HUES6 (cell line): ENCODE measurements at regions not wholly inside any gene's neighbourhood (a gene's known extent, or its start where the extent isn't known, plus 50 kb on each side); places are given as distances from the start of the nearest gene placed in this dataset.

ENCODE experiments used
- H3K27ac ChIP-seq: 2 replicates; pipeline ENCODE4 v1.7.0; 2013; ENCODE audit warnings: low read depth, mild to moderate bottlenecking, low read length, inconsistent platforms
- H3K27me3 ChIP-seq: 2 replicates; pipeline ENCODE4 v1.6.1; 2013; ENCODE audit warnings: low read length; ENCODE audit not compliant: control insufficient read depth, insufficient read depth
- H3K36me3 ChIP-seq: 2 replicates; pipeline ENCODE4 v1.6.1; 2013; ENCODE audit warnings: low read length; ENCODE audit not compliant: control insufficient read depth, insufficient read depth
- H3K4me1 ChIP-seq: 2 replicates; pipeline ENCODE4 v1.6.1; 2013; ENCODE audit warnings: low read length; ENCODE audit not compliant: control insufficient read depth, insufficient read depth
- H3K4me3 ChIP-seq: 2 replicates; pipeline ENCODE4 v1.5.1; 2013; ENCODE audit warnings: low read depth, low read length
- H3K9ac ChIP-seq: one replicate; pipeline ENCODE4 v1.6.1; 2013; ENCODE audit warnings: mild to moderate bottlenecking, low read length
- H3K9me3 ChIP-seq: 2 replicates; pipeline ENCODE4 v1.6.1; 2013; ENCODE audit warnings: low read depth, low read length; ENCODE audit not compliant: control insufficient read depth, insufficient read depth

DNA sequence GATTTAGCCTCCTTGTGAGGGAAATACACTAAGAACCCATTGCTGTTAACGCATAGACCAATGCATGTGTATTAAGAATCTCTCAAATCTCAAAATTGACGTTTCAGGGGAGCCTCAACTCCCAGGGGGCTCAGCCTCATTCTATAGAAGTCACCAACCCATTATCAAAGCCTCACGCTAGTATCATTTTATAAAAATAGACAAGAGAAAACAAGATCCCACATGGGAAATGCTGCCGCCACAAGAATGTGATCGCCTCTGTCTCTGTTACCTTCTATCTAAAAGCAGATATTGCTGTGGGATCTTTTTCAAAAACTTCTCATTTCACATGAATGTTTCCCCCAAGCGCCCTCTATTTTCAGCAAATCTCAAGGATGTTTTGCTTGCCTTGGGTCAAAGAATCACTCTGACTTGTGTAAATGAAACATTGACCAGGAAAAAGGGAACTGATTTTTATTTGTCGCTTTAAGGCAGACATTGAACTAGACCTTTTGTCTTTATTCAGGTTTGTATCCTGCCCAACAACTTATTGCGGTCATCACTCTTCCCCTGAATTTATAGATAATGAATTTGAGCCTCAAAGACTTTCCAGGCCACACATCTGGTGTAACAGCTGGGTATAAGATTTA lies 679.0 kb upstream of the ID2 start:
- H3K27ac ChIP-seq: no peak overlapping the region
- peaks cover 5% of the 10 kb centered on the region; the same call in 1 of the 2 replicates for H3K4me1 ChIP-seq
- no peaks in the 10 kb centered on the region for H3K9me3 ChIP-seq
- H3K27me3 ChIP-seq: no peaks in the 10 kb centered on the region
- H3K4me3 ChIP-seq: no peak overlapping the region
- H3K36me3 ChIP-seq: no peaks in the 10 kb centered on the region
- H3K9ac ChIP-seq: no peak overlapping the region

DNA sequence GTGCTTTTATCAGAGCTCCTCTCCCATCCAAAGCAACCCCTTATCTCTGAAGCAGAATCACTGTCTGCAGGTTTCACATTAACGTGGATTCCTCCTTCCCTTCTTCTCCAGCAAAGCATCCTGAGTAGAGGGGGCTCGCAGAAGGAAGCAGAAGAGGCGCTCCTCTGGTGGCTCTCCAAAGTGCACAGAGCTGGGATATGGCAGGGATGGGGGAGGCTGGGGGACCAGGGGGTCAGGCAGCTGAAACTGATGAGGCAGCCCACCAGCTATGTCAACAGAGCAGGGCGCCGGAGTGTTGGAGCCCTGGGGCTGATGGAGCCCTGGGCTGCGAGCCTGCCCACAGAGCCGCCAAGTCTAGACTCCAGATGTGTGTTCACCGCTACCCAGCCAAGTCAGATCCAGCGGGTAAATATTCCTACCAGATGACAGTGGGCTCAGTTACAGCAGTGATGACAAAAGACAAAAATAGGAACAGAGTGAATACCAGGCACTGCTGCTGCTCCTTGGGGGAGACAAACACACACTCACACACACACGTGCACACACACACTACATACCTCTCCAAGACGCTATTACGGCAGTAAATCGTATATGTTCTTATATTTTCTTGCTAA lies 678.3 kb upstream of the ID2 start:
- Histone ChIP-seq H3K27ac (no peak overlapping the region), H3K4me3 (no peak overlapping the region), H3K4me1 (peaks cover 5% of the 10 kb centered on the region; the same call in 1 of the 2 replicates), H3K27me3 (no peaks in the 10 kb centered on the region), H3K9me3 (no peaks in the 10 kb centered on the region), H3K9ac (no peak overlapping the region), H3K36me3 (no peaks in the 10 kb centered on the region)

DNA sequence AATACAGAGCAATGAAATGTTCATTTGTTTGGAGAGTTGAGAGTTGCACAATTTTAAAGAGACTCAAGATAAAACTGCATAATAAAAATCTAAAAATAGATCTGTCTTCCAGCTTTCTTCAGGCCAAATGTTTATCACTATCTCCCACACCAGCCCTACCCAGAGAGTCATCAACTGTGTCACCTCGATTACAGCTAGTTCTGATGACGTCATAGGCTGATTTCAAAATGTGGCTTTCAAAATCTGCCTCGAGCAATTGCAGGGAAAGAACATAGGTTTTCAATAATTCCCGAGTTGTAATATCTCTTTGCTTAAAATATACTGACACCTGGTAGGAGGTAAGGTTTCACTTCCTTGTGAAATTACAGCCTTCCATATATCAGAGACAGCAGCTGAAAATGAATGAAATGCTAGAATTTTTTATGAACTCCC lies 677.6 kb upstream of the ID2 start:
- Histone ChIP-seq H3K27me3 (no peaks in the 10 kb centered on the region), H3K4me1 (peaks cover 5% of the 10 kb centered on the region; the same call in 1 of the 2 replicates), H3K27ac (no peak overlapping the region), H3K36me3 (no peaks in the 10 kb centered on the region), H3K9me3 (no peaks in the 10 kb centered on the region), H3K9ac (no peak overlapping the region), H3K4me3 (no peak overlapping the region)

DNA sequence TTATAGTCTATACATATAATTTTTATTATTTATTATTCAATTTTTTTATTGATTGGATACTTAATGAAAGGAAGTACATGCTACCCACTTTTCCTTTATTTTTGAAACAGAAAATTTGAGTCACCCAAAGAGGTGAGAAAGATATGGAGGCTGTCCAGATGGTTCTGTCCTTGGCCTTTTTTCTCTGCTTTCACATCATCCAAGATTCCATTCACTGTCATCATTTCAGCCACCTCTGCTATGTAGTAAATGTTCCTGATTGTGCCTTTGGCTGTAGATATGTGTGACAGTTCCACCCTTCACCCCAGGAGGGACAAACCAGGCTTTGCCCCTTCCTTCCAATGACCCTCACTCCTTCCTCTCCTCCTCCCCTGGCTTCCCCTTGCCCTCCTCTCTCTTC lies 675.7 kb upstream of the ID2 start:
- Histone ChIP-seq H3K4me1 (peaks cover 5% of the 10 kb centered on the region; the same call in 1 of the 2 replicates), H3K9ac (no peak overlapping the region), H3K27ac (no peak overlapping the region), H3K4me3 (no peak overlapping the region), H3K9me3 (no peaks in the 10 kb centered on the region), H3K36me3 (no peaks in the 10 kb centered on the region), H3K27me3 (no peaks in the 10 kb centered on the region)

DNA sequence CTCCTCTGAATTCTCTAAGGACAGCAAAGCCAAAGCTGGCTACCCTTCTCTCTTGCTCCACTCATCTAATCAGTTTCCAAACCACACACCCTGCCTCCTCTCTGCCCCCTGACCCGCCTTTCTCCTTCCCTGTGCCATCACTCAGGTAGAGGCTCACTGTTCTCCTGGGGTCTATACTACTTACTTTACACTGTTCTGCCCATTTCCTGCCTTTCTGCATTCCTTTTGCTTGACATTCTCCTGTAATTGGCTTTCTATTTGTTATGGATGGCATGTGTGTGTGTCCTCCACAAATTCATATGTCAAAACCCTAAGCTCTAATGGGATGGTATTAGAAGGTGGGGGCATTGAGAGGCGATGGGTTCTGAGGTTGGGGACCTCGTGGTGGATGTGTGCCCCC lies 675.2 kb upstream of the ID2 start:
- Histone ChIP-seq H3K27ac (no peak overlapping the region), H3K4me3 (no peak overlapping the region), H3K4me1 (peaks cover 5% of the 10 kb centered on the region; the same call in 1 of the 2 replicates), H3K9me3 (no peaks in the 10 kb centered on the region), H3K27me3 (no peaks in the 10 kb centered on the region), H3K9ac (no peak overlapping the region), H3K36me3 (no peaks in the 10 kb centered on the region)

DNA sequence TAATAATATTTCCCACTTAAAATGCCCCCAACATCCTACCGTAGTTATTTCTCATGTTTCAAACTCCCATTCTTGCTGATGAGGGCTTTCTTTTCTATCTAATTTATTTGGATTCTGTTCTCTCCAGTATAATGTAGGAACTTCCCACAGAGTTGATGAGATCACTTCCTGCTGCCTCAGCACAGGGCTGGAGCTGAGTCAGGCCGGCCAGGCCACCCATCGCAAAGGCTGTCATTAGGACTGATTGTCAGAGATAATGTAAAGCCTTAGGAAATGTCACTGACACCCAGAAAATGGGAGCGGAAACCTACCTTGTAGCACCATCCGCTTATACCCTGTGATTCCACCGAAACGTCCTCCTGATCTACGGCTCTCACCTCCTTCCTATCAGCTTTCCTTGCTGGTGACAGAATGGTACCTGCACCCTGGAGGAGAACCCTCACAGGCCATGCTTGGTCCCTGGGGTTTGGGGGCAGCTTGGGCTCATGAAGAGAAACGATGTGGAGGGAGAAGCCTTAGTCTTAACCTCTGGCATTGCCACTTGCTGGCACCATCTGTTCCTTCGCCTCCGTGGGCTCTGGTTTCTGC lies 672.8 kb upstream of the ID2 start:
- Histone ChIP-seq H3K4me1 (peaks cover 5% of the 10 kb centered on the region; the same call in 1 of the 2 replicates), H3K36me3 (no peaks in the 10 kb centered on the region), H3K27ac (no peak overlapping the region), H3K9me3 (no peaks in the 10 kb centered on the region), H3K9ac (no peak overlapping the region), H3K4me3 (no peak overlapping the region), H3K27me3 (no peaks in the 10 kb centered on the region)

DNA sequence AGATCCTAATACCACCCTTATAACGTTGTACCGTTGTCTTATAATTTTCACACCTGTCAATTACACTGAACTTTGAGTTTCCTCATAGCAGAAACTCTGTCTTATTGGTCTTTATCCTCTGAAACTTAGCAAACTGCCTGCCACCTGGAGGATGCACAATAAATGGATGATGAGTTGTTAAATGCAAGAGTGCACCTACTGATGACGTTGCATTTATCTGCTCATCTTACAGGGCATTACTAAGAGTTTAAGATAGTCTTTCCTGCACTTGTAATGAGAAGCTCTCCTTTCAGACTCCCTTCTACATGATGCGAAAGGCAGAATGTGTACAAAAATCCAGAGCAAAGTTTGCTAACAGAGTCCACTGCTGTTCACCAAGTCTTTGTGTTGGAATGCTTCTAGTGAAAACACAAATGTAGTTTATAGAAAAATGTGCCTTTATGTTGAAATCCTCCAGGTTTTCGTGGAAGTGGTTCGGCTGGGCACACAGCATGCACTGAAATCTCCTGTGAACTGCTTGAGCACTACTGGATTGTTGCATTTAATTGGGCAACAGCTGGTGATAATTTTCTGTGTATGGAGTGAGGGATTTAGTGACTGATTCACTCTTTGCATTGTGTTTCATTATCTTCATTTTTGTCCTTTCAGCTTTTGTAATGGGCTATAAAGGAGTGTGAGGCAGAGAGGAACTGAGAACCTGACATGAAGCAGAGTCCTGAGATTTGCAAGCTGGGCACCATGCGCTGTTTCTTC lies 665.8 kb upstream of the ID2 start:
- no peaks in the 10 kb centered on the region for H3K36me3 ChIP-seq
- no peak overlapping the region for H3K9ac ChIP-seq

DNA sequence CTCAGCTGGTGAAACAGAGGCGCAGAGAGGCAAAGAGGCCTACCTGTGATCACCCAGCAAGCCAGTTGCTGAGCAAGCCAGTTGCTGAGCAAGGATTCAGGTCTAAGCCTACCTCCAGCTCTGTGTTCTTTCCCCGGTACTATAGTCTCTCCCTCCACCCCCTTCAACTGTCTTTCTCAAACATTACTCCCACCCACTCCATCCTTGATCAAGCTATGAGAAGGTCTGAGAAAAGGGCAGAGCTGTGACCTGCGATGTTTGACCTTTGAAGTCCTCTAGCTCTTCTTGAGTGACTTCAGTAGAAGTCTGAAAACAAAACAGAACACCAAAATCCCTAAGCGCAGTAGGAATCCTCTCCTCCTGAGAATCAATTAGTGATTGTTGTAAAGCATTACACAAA lies 665.2 kb upstream of the ID2 start:
- Histone ChIP-seq H3K4me3 (no peak overlapping the region), H3K9ac (no peak overlapping the region), H3K36me3 (no peaks in the 10 kb centered on the region), H3K27me3 (no peaks in the 10 kb centered on the region), H3K9me3 (peaks cover 2% of the 10 kb centered on the region; the same call in 1 of the 2 replicates), H3K4me1 (no peaks in the 10 kb centered on the region), H3K27ac (no peak overlapping the region)

More for the DNA sequence above, 665.8 kb upstream of the ID2 start:
- Histone ChIP-seq H3K9me3 (peaks cover under 1% of the 10 kb centered on the region; the same call in 1 of the 2 replicates), H3K27ac (no peak overlapping the region), H3K4me3 (no peak overlapping the region), H3K27me3 (no peaks in the 10 kb centered on the region), H3K4me1 (no peaks in the 10 kb centered on the region)

DNA sequence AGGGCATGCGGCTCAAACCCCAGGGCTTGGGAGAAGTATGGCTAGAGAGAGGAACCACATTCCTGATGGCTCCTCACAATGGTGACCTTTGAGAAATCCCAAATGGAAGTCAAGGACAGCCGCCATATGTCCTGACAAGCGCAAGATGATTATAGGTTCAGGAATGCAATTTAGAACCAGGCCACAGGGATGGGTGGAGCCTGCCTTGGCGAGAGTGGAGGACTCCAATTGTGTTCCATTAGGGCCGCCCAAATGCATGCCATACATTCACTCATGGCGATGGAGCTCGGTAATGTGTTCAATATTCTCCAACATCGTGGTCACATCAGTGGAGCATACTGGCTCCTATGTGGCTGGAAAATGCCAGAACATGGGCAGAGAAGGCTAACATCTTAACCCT lies 662.9 kb upstream of the ID2 start:
- H3K4me1 ChIP-seq: no peaks in the 10 kb centered on the region
- H3K27ac ChIP-seq: no peak overlapping the region

DNA sequence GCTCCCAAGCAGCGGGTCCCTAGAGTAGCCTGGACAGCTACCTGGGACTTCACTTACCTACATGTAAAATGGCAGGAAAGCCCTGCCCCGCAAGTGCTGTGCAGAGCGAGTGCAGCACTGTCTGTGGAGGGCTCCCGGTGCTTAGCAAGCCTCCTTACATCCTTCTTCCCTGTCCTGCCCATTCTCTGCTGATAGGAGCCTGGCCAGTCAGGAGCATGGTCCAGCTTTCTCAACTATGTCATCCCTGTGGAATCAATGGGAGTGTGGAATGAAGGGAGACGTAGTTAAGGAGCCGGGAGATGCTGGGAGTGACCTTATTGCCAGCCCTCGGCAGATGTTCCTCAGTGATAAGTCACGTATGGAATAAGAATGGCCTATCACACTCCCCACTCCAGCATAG lies 661.9 kb upstream of the ID2 start:
- no peak overlapping the region for H3K27ac ChIP-seq

More for the DNA sequence above, 662.9 kb upstream of the ID2 start:
- Histone ChIP-seq H3K27me3 (no peaks in the 10 kb centered on the region), H3K9me3 (peaks cover 6% of the 10 kb centered on the region; the same call in 1 of the 2 replicates), H3K4me3 (no peak overlapping the region), H3K36me3 (no peaks in the 10 kb centered on the region), H3K9ac (no peak overlapping the region)

DNA sequence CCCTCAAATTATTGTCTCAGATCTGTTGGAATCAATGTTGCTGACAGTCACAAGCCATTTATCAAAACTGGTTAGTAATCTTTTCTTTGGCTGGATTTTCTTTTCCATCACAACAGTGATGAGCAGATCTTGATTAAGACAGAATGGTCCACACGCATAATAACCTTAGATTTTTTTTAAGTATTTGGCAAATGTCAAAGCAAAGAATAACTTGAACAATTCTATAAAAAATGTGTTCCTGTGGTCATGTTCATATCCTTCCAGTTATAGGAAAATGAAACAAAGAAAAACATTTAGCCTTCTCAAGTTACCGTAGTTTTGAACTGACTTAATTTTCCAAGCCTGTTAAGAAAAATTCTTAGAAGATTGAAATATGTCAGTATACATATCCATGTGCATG lies 659.9 kb upstream of the ID2 start:
- Histone ChIP-seq H3K9ac (no peak overlapping the region), H3K9me3 (peaks cover 9% of the 10 kb centered on the region; the same call in 1 of the 2 replicates), H3K27me3 (no peaks in the 10 kb centered on the region), H3K36me3 (no peaks in the 10 kb centered on the region), H3K4me3 (no peak overlapping the region), H3K4me1 (no peaks in the 10 kb centered on the region), H3K27ac (no peak overlapping the region)

More for the DNA sequence above, 661.9 kb upstream of the ID2 start:
- H3K4me3 ChIP-seq: no peak overlapping the region
- H3K36me3 ChIP-seq: no peaks in the 10 kb centered on the region
- H3K27me3 ChIP-seq: no peaks in the 10 kb centered on the region
- peaks cover 9% of the 10 kb centered on the region; the same call in 1 of the 2 replicates for H3K9me3 ChIP-seq
- H3K9ac ChIP-seq: no peak overlapping the region
- H3K4me1 ChIP-seq: no peaks in the 10 kb centered on the region
